SU-DHL-6 (cell line): ENCODE measurements at regions not wholly inside any gene's neighbourhood (a gene's known extent, or its start where the extent isn't known, plus 50 kb on each side); places are given as distances from the start of the nearest gene placed in this dataset.

Source experiments
- H2AFZ ChIP-seq: fragments of 200-600 bp; sonication (generic); 2 replicates; pipeline ENCODE4 v1.6.1; 2014; ENCODE audit warnings: low read depth, mild to moderate bottlenecking, moderate library complexity, mixed read lengths, antibody characterized with exemption, low read length; ENCODE audit not compliant: severe bottlenecking
- H3F3A ChIP-seq: fragments of 200-600 bp; shearing (Covaris generic); 2 replicates; pipeline ENCODE4 v1.6.0; 2016; ENCODE audit warnings: antibody characterized with exemption, mild to moderate bottlenecking; ENCODE audit not compliant: insufficient read depth
- H3K27ac ChIP-seq: fragments of 200-600 bp; sonication (generic); 2 replicates; pipeline ENCODE4 v1.5.1; 2016; ENCODE audit warnings: low read depth, mild to moderate bottlenecking, low read length, moderate library complexity, mixed read lengths
- H3K27me3 ChIP-seq: fragments of 200-600 bp; sonication (generic), shearing (Covaris generic); 2 replicates; pipeline ENCODE4 v1.6.0; 2014; ENCODE audit warnings: mild to moderate bottlenecking, low read length
- H3K36me3 ChIP-seq: fragments of 200-600 bp; sonication (generic); 2 replicates; pipeline ENCODE4 v1.6.1; 2014; ENCODE audit warnings: mild to moderate bottlenecking, low read length, mixed read lengths
- H3K4me2 ChIP-seq: fragments of 300-600, 200-600 bp; shearing (Covaris generic), sonication (generic); 2 replicates; pipeline ENCODE4 v1.6.0; 2014; ENCODE audit warnings: low read length, low read depth, mild to moderate bottlenecking; ENCODE audit not compliant: poor library complexity, severe bottlenecking
- H3K4me3 ChIP-seq: fragments of 200-600 bp; sonication (generic); 2 replicates; pipeline ENCODE4 v1.5.1; 2014; ENCODE audit warnings: antibody characterized with exemption, low read length, mild to moderate bottlenecking, mixed read lengths; ENCODE audit not compliant: insufficient read depth, poor library complexity, severe bottlenecking
- H3K79me2 ChIP-seq: fragments of 200-600 bp; sonication (generic); 2 replicates; pipeline ENCODE4 v1.6.1; 2014; ENCODE audit warnings: mild to moderate bottlenecking, low read length, moderate library complexity; ENCODE audit not compliant: insufficient read depth
- H3K9ac ChIP-seq: fragments of 200-600 bp; sonication (generic); 2 replicates; pipeline ENCODE4 v1.7.0; 2014; ENCODE audit warnings: mild to moderate bottlenecking, low read length
- H3K9me2 ChIP-seq: fragments of 200-600 bp; sonication (generic); replicated peaks from 2 replicates; pipeline ENCODE4 v1.6.1; 2014; ENCODE audit warnings: low read length; ENCODE audit not compliant: insufficient read depth
- H3K9me3 ChIP-seq: fragments of 200-600 bp; sonication (generic); 2 replicates; pipeline ENCODE4 v1.6.1; 2014; ENCODE audit warnings: low read length, mixed read lengths; ENCODE audit not compliant: insufficient read depth
- H4K20me1 ChIP-seq: fragments of 200-600 bp; sonication (generic); 2 replicates; pipeline ENCODE4 v1.6.1; 2014; ENCODE audit warnings: low read depth, mild to moderate bottlenecking, antibody characterized with exemption, low read length, moderate library complexity, mixed read lengths
- CTCF ChIP-seq: fragments of 200-600 bp; sonication (generic); IDR thresholded peaks from one replicate; pipeline ENCODE4 v1.5.1; 2017; ENCODE audit warnings: antibody characterized with exemption, mild to moderate bottlenecking, low read length, moderate library complexity; ENCODE audit not compliant: insufficient read depth, poor library complexity, severe bottlenecking
- EZH2phosphoT487 ChIP-seq: fragments of 200-600 bp; sonication (generic), shearing (Covaris generic); conservative IDR thresholded peaks from 2 replicates; pipeline ENCODE4 v1.6.1; 2018; ENCODE audit warnings: mild to moderate bottlenecking, antibody characterized with exemption, low read length, moderate library complexity, mixed read lengths

GRCh38 chrX:106450405-106450804 is 161.4 kb upstream of the RADX start:
- H4K20me1 ChIP-seq = no peaks in the 10 kb centered on the region
- H2AFZ ChIP-seq = no peak overlapping the region
- no peaks in the 10 kb centered on the region for H3K27me3 ChIP-seq
- H3F3A ChIP-seq = no peaks in the 10 kb centered on the region
- no peaks in the 10 kb centered on the region for H3K9me2 ChIP-seq
- H3K79me2 ChIP-seq = no peaks in the 10 kb centered on the region
- no peak overlapping the region for H3K27ac ChIP-seq
- no peaks in the 10 kb centered on the region for H3K36me3 ChIP-seq
- no peak overlapping the region for H3K9ac ChIP-seq
- no peak overlapping the region for H3K4me2 ChIP-seq
- no peak overlapping the region for H3K4me3 ChIP-seq
- H3K9me3 ChIP-seq = no peaks in the 10 kb centered on the region
- TF ChIP-seq CTCF (no peak), EZH2phosphoT487 (no peak)

- no peak overlapping the region for H3K4me3 ChIP-seq
- H3K27ac ChIP-seq = no peak overlapping the region
- no peaks in the 10 kb centered on the region for H3K27me3 ChIP-seq
- H3K9me2 ChIP-seq = no peaks in the 10 kb centered on the region
- no peaks in the 10 kb centered on the region for H3F3A ChIP-seq
- H3K79me2 ChIP-seq = no peaks in the 10 kb centered on the region
- no peaks in the 10 kb centered on the region for H4K20me1 ChIP-seq
- no peak for TF ChIP-seq CTCF
- TF ChIP-seq EZH2phosphoT487 = no peak
- no peak overlapping the region for H3K4me2 ChIP-seq
- H3K9ac ChIP-seq = no peak overlapping the region
- no peaks in the 10 kb centered on the region for H3K9me3 ChIP-seq
- no peak overlapping the region for H2AFZ ChIP-seq
- H3K36me3 ChIP-seq = no peaks in the 10 kb centered on the region
Measured at GRCh38 chrX:106451933-106452332, 159.8 kb upstream of the RADX start.

GRCh38 chrX:106454991-106455390 is 156.8 kb upstream of the RADX start:
- no peaks in the 10 kb centered on the region for H3K9me3 ChIP-seq
- H3K9ac ChIP-seq = no peak overlapping the region
- no peaks in the 10 kb centered on the region for H3F3A ChIP-seq
- no peak overlapping the region for H3K27ac ChIP-seq
- no peak overlapping the region for H3K4me2 ChIP-seq
- TF ChIP-seq CTCF (no peak), EZH2phosphoT487 (no peak)
- no peaks in the 10 kb centered on the region for H3K9me2 ChIP-seq
- no peaks in the 10 kb centered on the region for H4K20me1 ChIP-seq
- no peaks in the 10 kb centered on the region for H3K79me2 ChIP-seq
- H3K36me3 ChIP-seq = no peaks in the 10 kb centered on the region
- no peaks in the 10 kb centered on the region for H3K27me3 ChIP-seq
- no peak overlapping the region for H2AFZ ChIP-seq
- H3K4me3 ChIP-seq = no peak overlapping the region

GRCh38 chrX:106457802-106458201 is 154.0 kb upstream of the RADX start:
- no peaks in the 10 kb centered on the region for H3K27me3 ChIP-seq
- no peak overlapping the region for H3K4me2 ChIP-seq

More at GRCh38 chrX:106457802-106458201, 154.0 kb upstream of the RADX start:
- Histone ChIP-seq H4K20me1 (no peaks in the 10 kb centered on the region), H3F3A (no peaks in the 10 kb centered on the region), H3K4me3 (no peak overlapping the region), H3K27ac (no peak overlapping the region), H3K9ac (no peak overlapping the region), H3K79me2 (no peaks in the 10 kb centered on the region), H3K36me3 (no peaks in the 10 kb centered on the region), H3K9me2 (no peaks in the 10 kb centered on the region), H2AFZ (no peak overlapping the region), H3K9me3 (no peaks in the 10 kb centered on the region)
- TF ChIP-seq EZH2phosphoT487 (no peak), CTCF (no peak)
